ENCODE measurements at regions not wholly inside any gene's neighbourhood (a gene's known extent, or its start where the extent isn't known, plus 50 kb on each side); places are given as distances from the start of the nearest gene placed in this dataset.
"Not testable (repeated sequence)": the region's sequence is repeated elsewhere in the genome, so short reads cannot be mapped to it uniquely, and the experiment has no call there.

DNA sequence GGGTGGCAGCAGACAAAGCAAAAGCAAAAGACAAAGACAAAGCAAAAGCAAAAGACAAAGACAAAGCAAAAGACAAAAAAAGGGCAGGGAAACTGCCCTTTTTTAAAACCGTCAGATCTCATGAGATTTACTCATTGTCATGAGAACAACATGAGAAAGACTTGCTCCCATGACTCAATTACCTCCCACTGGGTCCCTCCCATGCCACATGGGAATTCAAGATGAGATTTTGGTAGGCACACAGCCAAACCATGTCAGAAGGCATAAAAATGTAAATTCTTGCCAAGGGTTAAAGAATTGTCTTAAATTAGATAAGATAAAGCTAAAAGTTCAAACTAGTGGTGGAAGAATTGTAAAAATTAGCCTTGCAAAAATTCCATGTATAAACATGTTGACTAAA lies 419.7 kb downstream of the TRAM1L1 start:
- DNase-seq (ENCODE audit: low read depth) = no peak

- DNase-seq (ENCODE audit: low read depth) = no peak
Measured at GRCh38 chr4:116664198-116664597, 421.2 kb downstream of the TRAM1L1 start.

DNA sequence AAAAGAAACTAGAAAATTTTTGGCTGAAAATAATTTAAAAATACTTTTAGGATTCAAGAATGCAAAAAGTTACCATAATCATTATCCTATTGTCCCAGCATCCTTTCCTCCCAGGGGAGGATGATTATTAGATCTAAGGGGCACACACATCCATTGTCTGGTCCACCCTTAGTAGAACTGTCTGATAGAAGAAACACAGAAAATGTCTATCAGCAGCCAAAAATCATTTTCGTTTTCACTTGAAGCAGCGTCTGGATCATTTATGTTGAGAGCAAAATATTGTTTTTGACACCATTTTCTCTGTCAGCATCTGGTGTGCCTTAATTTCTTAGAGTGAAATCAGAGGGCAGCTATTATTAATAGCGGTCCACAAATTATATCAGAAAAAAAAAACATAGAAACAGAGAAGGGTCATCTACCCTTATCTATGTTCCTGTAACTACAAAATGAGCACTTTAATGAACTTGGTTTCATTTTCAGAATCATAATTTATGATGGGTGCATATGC lies 446.3 kb downstream of the TRAM1L1 start:
- DNase-seq (ENCODE audit: low read depth) = no peak

- DNase-seq (ENCODE audit: low read depth) = no peak
Measured at GRCh38 chr4:116638592-116638991, 446.8 kb downstream of the TRAM1L1 start.

DNA sequence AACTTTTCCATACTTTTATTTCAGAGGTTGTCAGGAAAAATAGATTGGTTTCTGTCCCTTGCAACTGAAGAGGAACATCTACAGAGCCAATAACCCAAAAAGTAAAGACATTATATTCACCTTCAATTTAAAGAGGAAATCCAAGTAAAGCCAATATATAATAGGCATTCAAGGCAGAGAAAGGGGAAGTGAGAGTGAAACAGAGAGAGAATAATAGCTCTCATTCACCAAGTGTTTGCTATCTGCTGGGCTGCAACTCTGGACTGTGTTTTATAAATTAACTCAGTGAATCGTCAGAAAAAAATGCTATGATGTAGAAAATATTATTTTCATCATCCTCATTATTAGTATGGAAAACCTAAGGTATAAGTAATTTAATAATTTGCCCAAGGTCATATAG lies 448.5 kb downstream of the TRAM1L1 start:
- DNase-seq (ENCODE audit: low read depth) = no peak

GRCh38 chr4:116632269-116632668 lies 453.1 kb downstream of the TRAM1L1 start:
- DNase-seq (ENCODE audit: low read depth) = no peak

GRCh38 chr4:116628598-116628997 lies 456.8 kb downstream of the TRAM1L1 start:
- no peak for DNase-seq (ENCODE audit: low read depth)

DNA sequence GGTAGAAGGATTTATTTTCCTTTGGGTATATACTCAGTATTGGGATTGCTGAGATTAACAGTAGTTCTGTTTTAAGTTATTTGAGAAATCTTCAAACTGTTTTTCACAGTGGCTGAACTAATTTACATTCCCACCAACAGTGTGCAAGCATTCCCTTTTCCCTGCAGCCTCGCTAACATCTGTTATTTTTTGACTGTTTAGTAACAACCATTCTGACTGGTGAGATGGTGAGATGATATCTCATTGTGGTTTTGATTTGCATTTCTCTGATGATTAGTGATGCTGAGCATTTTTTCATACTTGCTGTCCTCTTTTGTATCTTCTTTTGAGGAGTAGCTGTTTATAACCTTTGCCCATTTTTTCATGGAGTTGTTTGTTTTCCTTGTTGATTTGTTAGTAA lies 457.8 kb downstream of the TRAM1L1 start:
- no peak for DNase-seq (ENCODE audit: low read depth)

GRCh38 chr4:116619508-116619907 lies 465.9 kb downstream of the TRAM1L1 start:
- not testable (repeated sequence) for DNase-seq (ENCODE audit: low read depth)

GRCh38 chr4:116618638-116619037 lies 466.7 kb downstream of the TRAM1L1 start:
- DNase-seq (ENCODE audit: low read depth) = no peak

GRCh38 chr4:116603096-116603495 lies 482.3 kb downstream of the TRAM1L1 start:
- DNase-seq (ENCODE audit: low read depth) = no peak

GRCh38 chr4:116599859-116600258 lies 485.5 kb downstream of the TRAM1L1 start:
- DNase-seq (ENCODE audit: low read depth) = no peak

- DNase-seq (ENCODE audit: low read depth) = no peak
Measured at GRCh38 chr4:116598980-116599789, 486.2 kb downstream of the TRAM1L1 start.

DNA sequence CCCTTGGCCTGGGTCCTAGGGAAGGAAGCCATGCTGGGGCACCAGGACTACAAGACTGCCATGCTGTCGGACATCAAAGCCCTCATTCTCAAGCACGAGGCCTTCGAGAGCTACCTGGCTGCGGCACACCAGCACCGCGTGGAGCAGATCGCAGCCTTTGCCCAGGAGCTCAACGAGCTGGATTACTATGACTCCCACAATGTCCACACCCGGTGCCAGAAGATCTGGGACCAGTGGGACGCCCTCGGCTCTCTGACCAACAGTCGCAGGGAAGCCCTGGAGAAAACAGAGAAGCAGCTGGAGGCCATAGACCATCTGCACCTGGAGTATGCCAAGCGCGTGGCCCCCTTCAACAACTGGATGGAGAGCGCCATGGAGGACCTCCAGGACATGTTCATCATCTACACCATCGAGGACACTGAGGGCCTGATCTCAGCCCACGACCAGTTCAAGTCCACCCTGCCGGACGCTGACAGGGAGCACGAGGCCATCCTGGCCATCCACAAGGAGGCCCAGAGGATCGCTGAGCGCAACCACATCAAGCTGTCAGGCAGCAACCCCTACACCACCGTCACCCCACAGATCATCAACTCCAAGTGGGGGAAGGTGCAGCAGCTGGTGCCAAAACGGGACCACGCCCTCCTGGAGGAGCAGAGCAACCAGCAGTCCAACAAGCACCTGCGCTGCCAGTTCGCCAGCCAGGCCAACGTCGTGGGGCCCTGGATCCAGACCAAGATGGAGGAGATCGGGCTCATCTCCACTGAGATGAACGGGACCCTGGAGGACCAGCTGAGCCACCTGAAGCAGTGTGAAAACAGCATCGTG lies 487.0 kb downstream of the TRAM1L1 start:
- DNase-seq (ENCODE audit: low read depth) = no peak

DNA sequence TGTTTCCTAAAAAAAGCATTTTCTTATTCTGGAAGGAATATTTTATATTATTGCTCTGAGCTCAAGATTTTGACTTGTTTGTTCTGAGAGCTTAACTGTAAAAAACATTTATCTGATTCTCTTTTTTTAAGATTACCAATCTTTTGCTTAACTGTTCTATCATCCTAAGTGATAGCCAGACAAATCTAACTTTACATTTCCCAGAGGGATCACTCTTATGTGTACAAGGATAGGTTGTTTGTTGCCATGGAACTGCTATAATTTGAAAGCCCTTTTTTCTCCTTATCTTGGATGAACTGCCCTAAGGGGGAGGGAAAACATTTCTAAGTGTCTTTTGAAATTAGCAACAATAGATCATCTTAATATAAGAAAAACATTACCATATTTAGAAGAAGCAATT lies 494.7 kb downstream of the TRAM1L1 start:
- DNase-seq (ENCODE audit: low read depth) = no peak

GRCh38 chr4:116588783-116589182 lies 496.6 kb downstream of the TRAM1L1 start:
- no peak for DNase-seq (ENCODE audit: low read depth)

DNA sequence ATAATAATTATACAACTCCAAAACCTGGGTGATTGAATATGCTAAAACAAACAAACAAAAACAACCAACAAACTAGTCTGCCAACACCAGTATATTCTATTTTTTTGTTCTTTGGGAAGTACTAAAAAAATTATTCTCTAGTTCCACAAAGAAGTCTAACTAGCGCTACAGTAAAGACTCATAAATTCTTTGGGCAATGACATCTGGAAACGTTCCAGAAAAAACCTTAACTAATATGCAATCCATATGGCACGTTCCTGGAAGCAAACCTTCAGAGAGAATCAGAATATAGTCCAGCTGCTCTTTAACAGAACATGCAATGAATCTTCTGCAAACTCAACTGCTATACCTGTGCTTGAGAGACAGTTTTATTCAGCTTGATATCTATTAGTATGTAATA lies 500.1 kb downstream of the TRAM1L1 start:
- no peak for DNase-seq (ENCODE audit: low read depth)

DNA sequence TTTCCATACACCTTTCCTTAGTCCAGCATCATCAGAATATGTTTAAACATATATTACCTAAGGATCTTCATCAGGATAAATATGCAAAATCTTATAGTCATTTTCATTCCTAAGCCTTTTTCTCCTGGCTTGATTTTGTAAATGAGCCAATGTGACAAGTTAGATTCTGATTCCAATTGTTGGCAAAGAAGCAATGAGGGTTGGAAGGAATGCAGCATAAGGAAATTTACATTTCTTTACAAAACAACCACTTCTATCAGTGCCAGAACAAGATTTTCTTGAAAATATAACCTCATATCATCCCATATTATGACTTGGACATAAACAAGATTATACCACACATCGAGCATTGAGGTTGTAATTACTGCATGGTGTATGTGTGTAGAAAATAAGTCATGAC lies 508.1 kb downstream of the TRAM1L1 start:
- no peak for DNase-seq (ENCODE audit: low read depth)

DNA sequence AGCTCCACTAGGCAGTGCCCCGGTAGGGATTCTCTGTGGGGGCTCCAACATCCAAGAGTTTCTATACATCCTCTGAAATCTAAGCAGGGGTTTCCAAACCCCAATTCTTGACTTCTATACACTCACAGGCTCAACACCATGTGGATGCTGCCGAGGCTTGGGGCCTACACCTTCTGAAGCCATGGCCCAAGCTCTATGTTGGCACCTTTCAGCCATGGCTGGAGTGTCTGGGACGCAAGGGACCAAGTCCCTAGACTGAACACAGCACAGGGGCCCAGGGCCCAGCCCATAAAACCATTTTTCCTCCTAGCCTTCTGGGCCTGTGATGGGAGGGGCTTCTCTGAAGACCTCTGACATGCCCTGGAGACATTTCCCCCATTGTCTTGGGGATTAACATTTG lies 511.8 kb downstream of the TRAM1L1 start:
- no peak for DNase-seq (ENCODE audit: low read depth)

DNA sequence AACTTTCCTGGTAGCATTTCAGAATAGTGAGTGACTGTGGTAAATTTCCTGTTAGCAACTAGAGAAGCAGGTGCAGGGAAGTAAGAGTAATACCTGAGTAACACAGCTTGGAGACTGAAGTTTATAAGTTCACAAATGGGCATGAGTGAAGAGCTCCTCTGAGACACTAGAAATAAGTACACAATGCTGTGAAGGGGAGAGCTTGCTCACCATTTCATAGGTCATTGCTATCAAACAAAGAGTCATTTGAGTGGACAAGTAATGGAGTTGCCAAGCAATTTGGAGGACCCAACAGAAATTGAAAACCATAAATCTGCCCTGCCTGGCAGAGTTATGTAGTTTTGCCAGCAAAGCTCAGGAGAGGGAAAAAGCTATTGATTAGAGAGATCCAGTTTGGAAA lies 523.6 kb downstream of the TRAM1L1 start:
- DNase-seq (ENCODE audit: low read depth) = no peak

GRCh38 chr4:116551806-116552205 lies 533.6 kb downstream of the TRAM1L1 start:
- no peak for DNase-seq (ENCODE audit: low read depth)

DNA sequence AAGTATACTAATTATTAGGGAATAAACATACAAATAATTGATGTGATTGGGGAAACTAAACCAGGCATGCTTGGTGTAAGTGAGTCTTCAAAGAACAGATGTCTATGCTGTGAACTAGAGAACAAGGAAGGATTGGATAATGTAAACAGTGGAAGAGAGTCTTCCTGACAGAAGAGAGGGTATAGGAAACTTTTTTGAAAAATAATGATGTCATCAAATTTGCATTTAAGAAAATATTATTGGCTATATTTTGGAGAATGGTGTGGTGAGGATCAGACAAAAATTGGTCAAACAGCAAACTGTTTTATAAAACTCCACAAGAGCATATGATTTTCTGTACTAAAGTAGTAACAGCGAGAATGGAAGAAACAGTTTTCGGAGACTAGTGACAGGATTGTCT lies 537.7 kb downstream of the TRAM1L1 start:
- DNase-seq (ENCODE audit: low read depth) = no peak

DNA sequence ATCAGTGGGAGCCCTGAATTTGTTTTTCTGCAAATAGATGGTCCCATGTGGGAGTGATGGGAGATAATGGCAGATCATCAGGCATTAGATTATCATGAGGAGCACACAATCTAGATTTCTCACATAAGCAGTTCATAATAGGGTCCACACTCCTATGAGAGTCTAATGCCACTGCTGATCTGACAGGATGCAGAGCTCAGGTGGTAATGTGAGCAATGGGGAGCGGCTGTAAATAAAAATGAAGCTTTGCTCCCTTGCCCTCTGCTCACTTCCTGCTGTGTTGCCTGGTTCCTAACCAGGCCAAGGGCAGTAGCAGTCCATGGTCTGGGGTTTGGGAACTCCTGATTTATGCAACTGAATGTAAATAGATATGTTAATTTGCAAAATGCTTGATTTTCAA lies 538.6 kb downstream of the TRAM1L1 start:
- DNase-seq (ENCODE audit: low read depth) = no peak

Measured in LHCN-M2 (cell line).